Stimulated activated CD8-positive, alpha-beta memory T cell treated with anti-CD3 and anti-CD28 coated beads, Interleukin-2, amount 100 ng/mL, for 1 hour (primary cell): ENCODE measurements at regions not wholly inside any gene's neighbourhood (a gene's known extent, or its start where the extent isn't known, plus 50 kb on each side); places are given as distances from the start of the nearest gene placed in this dataset.

Source experiments
- DNase-seq, 2 donors: peaks; one replicate each; pipeline ENCODE4 v3.0.0-alpha.2; 2020; ENCODE audit warnings: low read depth in 2 of 2

DNA sequence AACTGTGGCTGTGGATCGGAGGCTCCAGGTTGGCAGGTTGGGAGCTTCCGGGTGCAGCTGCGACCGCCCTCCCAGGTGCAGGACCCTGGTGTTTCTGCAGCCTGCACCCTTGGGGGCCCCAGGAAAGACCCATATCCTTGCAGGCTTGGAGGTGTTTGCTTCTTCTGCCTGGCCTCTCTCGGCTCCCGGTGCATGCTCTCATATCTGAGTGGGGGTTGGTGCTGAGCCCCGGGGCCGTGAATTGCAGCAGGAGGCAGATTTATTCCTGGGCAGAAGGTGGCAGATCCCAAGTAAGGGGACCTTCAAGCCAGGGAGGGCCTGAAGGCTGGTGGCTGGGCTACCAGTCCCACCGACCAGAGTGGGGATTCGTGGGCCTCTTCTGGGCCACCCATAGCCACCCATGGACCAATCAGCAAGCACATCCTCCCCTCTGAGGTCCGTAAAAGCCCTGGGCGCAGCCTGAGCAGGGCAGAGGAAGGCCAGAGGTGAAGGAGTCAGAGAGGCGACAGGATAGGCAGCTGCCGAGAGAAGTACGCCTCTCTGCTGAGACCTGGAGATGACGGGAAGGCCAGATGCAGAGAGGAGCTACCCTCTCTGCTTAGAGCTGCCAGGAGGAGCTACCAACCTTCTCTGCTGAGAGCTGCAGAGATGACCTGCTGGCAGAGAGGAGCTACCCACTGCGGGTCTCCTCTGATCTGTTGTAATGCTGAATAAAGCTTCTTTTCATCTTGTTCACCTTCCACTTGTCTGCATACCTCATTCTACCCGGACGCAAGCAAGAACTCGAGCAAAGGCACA is 1279.0 kb upstream of the LRRTM1 start:
- DNase-seq = no peak

DNA sequence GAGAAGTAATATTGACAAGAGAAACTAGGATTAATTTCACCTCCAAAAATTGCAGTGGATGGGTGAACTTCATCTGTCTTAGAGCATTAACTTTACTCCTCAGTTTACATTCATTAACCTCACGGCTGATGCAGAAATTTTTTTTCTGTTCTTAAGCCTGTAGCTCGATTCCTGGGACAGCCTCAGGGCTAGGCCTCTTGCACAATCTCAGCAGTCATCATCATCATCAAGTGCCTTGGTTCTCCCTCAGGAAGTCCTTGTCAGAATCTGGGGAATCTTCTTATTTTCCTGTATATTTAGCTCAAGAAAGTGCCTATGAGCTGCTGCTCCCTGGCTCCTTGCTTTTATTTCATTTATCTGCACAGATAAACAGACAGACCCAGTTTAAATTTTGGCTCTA is 1272.2 kb upstream of the LRRTM1 start:
- DNase-seq = no peak

DNA sequence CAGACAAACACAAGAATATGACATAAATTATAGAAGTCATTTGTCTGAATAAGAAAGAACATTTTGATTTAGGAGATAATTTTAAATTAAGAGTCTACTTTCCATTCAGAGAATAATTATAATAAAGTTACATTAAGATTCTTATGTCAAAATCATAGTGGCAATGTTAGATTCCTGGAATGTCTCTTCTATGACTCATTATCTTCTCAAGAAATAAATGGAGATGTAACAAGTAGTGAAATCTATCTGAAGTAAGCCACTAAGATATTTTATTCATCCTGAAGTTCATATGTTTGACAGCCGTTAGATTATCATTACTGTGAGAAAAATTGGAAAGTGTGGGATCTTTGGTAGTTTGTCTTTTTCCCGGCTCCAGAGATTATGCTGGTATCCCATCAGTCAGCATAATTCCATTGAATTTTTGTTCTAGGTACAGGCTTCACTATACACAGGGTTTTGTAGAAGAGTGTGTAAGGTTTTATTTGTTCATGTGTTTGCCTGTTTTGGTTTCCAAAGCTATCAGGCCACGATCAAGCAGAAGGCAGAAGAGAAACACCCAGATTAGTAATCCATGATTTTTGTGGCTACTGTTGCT is 1246.6 kb upstream of the LRRTM1 start:
- no peak for DNase-seq

DNA sequence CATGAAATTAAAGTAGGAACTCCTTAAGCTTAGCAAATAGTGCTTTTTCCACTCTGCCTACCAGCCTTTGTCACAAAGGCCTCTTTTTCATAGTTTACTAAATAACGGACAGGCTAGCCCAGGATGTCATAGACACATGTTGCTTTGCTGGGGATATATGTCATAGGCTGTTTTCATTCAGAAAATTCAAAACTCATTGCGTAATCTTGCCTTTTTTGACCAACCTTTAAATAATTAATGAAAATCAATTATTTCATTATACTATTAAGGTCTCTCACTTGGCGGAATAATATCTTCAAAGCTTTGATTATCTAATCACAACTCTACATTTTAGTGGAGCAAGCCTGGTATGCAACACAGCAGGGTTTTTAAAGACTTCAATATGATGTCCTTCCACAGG is 1245.7 kb upstream of the LRRTM1 start:
- no peak for DNase-seq

DNA sequence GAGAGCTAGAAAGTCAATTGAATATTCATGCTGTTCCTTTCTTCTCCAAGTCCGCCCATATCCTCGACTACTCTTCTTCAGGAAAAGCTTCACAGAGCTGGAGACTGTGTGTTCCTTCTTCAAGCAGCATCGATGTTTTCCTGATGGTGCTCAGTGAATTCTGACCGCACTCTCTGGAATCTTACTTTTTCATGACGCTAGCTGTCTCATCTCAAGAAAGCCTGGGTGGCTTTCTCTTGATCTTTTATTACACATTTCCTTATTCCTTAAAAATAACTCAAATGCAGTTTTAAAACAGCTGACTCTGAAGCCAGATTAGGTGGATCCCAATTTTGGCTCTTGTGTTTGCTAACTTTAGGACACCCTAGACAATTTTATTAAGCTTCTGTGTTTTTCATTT is 1245.1 kb upstream of the LRRTM1 start:
- DNase-seq = no peak

DNA sequence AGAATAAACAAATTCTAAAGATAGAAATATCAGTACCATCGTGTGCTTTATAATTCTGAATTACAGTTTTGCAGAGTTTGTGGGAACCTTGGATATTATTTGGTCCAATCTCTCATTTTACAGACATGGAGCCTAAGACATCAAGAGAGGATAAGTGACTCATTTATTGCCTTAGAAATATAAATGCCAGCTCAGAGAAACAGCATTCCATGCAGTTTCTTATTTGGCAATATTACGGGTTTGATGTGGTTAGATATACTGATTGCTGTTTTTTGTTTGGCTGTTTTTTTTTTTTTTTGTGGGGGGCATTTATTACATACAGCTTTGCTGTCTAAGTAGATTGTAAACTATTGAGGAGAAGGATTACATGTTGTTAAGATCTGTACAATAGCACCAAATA is 1241.1 kb upstream of the LRRTM1 start:
- DNase-seq = no peak

DNA sequence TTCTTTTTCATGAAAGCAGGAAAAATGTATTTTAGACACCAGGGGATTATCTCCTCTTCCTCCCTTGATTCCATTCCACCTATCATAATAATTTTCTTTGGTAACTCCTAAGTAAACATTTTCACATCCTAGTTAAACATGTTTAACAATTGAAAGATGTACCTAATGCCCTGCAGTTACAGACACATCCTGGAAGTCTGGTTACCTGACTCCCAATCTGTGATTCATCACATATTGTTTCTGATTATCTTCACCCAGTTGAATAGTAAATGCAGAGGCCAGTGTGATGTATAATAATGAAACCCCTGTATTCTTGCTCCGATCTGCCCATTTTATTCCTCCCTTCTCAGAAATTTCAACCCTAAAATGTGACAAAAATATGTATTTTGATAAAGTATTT is 1237.6 kb upstream of the LRRTM1 start:
- no peak for DNase-seq

DNA sequence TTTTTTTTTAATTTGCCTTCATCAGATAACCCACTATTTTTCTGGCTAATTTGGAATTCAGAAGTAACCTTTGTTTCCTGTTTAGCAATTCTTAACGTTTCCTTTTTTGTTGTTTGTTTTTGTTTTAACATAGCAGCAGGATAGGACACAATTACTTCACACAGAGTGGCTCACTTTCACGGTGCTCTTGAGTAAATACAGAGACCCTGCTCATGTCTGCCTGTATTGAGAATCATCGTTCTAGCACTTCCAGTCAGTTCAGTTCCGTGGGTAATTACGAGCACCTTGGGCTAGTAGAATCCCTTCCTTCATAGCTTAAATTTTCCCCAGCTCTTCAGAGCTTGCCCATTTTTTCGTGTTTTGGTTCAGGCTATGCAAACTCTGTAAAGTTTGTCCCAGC is 1225.4 kb upstream of the LRRTM1 start:
- no peak for DNase-seq

DNA sequence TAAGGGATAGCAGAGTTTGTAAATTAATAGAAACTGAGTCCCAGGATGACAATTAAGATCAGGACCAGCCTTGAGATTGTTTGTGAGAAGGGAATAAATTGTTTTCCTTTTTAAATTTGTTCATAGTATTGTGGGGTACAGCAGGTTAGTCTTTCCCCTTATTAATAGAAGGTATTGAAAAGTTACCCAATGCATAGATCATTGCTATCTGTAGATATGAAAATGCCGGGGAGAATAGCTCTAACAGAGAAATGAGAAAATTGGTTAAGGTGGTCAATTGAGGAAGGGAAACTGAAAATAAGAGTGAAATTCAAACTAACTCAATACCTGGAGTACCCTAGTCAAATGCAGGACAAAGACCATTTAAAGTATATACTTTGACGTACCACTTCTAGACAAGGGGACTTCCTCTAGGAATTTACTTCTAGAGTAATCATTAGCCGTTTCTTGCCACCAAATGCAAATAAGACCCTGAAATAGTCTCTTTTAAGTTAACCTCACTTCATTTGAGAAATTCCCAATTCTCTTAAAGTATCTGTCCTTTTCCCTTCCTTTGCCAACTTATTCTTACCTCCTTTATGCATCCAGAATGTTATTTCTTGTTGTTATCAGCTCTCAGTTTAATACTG is 1224.4 kb upstream of the LRRTM1 start:
- no peak for DNase-seq

DNA sequence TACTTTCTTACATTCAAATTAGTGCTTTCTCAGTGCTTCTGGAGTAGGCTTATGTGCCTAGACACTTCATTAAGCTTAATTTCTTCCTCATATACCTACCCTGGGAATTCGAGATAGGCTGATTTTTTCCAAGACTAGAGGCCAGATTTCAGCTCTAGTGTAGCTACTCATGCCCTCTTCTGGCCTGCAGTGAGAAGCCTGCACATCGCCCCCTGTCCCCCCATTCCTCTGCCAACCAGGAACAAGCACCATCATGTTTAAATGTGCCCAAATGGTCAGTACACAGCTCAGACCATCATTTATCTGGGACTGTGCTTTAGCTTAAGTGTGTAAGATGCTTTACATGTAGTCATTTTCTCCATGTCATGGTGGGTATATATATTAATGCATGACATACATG is 1218.8 kb upstream of the LRRTM1 start:
- no peak for DNase-seq

DNA sequence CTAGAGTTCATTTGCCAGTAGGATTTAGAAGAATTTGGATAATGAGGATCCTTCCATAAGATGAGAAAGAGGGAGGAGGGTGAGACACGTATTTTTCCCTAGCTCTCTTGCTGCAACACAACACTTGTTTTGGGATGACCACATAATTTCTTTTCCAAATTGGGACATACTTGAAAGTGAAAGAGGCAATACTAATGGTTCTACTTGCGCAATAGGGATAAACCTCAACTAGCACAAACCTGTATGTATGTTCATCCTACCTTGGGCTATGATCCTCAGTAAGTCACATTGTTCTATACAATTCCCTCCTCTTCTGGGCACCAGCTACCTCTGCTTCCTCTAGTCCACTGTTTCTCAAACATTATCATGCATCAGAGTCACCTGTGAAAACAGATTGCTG is 1208.8 kb upstream of the LRRTM1 start:
- DNase-seq = no peak

DNA sequence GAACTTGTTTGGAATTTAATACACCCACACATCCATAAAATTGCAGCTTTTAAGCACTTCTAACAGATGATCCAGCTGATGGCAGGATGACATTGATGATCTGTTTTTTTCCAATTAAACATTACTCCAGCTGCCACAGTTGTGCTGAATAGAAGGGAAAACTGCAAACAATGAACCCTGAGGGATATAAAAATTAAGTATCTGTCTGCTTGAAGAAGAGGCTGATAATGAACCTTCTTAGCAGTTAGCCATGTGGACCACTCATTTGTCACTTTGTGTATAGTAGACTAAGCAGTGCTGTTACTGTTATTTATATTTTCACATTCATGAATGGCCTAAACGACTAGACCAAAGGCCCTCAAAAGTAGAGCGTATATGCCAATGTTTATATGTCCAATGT is 1201.0 kb upstream of the LRRTM1 start:
- no peak for DNase-seq

DNA sequence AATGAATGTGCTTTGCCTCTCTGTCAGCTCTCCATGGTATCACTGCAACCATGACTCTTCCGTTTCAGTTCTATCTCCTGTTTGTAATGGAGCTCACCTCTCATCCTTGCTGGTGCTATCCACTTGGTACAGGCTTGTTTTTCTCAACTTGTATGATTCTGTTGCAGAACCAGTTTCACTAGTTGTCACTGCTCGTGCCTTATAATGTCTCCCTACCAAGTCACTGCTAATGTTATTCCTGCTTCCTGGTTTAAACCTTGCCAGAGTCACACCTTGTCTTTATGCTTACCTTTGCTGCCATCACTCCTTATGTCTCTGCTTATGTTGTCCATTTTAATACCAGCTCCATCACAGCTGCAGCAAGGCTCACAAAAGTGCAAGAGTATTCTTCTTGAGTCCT is 1191.0 kb upstream of the LRRTM1 start:
- DNase-seq = no peak

DNA sequence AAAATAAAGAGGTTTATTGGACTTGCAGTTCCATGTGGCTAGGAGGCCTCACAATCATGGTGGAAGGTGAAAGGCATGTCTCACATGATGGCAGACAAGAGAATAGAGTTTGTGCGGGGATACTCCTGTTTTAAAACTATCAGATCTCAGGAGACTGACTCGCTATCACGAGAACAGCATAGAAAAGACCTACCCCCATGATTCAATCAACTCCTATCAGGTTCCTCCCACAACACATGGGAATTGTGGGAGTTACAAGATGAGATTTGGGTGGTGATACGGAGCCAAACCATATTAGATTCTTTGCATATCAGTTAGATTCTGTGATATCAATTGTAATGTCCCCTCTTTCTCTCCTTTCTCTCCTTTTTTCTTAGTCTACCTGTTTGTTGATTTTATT is 1178.7 kb upstream of the LRRTM1 start:
- DNase-seq = no peak

DNA sequence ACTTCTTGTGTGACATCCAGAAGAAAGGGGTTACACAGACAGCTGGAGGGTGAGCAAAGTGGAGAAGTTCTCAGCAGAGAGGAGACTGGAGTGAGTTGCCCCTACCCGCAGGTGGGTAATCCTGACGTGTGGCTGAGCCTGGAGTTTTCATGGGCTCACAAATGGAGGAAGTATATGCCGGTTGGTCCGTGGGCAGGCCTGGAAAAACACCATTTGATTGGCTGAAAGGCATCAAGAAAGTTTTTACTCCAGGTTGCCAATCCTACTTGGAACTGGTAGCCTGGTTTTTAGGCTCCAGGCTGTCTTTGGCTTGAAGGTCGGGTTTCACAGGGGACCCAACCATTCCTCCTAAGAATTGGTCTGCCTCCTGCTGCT is 1177.4 kb upstream of the LRRTM1 start:
- DNase-seq = no peak

DNA sequence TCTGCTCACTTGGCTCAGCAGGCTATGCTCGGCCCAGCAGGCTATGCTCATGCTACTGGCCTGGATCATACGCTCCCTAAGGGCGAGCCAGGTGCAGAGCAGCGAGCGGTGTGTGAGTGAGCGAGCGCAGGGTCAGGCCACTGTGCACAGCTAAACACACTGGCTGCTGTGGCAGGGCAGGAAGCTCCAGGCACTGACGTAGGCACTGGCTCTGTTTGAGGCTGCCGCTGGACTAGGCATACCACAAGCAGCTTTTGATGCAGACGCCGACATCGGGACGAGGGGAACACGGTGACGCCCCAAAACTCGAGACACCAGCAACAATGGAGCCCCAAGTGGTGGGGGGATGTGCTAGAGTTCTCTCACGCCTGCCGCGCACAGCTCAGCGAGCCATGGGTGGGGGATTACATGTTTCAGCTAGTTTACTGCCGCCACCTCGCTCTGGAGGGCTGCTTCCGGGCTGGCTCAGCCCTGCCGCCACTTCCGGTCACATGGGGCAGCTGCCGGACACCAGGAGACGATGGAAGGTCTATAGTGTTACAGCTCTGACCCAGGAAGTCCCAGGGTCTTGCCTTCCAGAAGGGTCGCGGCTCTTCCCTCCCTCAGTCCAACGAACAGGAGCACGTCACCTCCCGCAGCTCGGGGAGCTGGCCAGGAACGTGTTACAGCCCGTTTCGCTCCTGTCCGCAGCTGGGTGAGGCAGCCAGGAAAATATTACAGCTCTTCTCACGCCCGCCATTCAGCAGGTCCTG is 1176.9 kb upstream of the LRRTM1 start:
- DNase-seq = no peak

DNA sequence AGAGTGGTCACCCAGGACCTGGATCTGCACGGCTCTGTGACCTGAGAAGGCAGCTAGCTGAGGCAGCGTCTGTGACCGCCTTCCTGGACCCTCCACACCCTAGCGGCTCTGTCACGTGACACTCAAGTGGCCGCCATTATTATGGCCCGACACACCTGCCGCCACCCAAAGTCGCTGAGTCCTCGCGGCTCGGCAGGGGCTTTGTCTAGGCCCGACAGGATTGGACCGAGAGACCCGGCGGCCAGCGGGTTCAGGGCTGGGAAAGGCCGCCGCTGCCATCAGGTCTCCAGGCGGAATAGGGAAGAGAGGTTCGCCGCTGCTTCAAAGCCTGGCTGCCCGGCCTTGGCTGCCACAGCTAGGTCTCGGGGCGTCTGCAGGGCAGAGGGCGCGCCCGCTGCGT is 1162.5 kb upstream of the LRRTM1 start:
- DNase-seq = no peak

DNA sequence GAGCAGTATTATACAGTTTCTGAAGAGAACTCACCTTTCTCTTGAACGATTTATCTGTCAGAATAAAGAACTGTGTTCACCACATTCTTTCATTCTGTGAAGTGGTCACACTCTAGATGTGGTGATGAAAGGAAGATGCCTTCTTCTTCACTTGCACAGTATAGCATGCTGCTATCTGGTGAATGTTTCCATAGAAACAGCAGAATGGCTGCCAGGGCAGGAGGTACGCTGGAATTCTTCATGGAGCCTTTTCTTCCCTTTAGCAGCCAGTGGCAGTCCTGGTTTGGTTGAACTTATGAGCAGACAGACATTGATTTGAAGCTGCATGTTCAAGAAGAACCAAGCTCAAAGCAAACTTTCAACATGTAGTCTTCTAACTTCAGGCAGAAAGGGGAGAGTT is 1157.9 kb upstream of the LRRTM1 start:
- DNase-seq = no peak

DNA sequence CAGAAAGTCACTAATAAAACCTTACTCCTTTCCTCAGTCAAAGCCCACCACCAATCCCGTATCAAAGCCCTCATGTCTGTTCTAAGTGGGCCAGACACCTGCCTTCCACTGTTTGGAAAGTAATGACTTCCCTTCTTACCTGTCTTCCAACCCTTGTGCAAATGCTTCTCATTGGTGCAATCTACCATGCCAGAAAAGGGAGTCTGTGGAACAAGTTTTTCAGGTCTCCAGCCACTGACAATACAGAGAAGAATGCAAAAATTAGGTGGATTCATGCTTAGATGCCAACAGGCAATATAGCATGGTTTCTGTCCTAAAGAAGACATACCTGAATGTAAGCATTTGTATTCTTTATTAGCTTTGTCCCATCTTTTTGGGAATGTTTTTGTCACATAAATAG is 1140.6 kb upstream of the LRRTM1 start:
- no peak for DNase-seq

DNA sequence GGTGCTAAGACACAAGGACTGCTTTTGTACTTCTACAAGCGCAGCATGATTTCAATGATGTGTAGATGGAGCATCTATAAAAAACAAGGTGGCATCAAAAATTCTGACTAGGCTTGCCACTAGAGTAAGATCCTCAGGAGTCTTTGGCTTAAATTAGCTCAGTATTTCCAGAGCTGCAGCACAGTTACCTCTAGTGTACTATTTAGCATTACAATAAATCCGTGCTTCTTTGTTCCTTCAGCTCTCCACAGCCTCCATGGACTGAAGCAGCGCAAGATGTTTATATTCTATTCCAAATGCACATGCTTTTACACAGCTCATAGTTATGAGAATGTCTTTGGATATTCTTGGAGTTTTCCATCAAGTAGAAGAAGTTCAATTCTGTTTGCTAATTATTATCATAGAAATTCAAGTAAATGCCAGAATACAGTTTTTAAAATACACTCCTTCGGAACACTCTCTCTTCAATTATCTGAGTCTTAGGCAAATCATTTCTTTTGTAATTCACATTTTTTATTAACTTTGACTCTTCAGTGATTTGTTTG is 1133.0 kb upstream of the LRRTM1 start:
- DNase-seq = no peak

DNA sequence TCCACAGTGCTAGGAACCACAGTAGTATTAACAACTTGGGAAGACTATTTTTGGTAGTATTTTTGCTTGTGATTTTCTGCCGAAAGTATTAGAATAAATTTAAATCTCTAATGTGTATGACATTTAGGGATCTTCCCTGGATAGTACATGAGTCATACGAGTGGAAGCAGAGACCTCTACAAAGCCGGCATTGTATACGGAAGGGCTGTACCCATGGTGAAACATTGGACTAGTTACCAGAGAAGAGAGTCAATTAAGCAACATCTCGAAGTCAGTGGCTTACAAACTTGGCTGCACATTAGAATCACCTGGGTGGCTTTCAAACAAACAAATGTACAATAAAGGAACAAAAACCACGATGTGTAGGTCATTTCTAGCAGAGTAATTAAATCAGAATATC is 1131.7 kb upstream of the LRRTM1 start:
- no peak for DNase-seq

DNA sequence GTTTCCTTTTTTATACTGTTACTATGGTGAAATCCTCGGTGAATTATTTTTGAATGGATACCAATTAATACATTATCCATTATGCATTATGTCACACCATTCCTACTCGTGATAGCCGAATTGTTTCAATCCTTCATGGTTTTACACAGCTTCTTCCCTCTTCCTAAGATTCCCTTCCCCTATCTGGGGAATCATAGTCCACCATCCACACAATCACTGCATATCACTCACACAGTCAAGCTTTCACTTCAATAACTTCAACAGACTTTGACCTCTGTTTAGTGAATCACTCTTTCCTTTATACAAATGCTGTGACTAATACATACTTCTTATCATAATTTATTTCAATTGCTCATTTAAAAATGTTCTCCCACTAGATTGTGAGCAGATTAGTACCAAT is 1108.1 kb upstream of the LRRTM1 start:
- no peak for DNase-seq
